ENCODE measurements at regions not wholly inside any gene's neighbourhood (a gene's known extent, or its start where the extent isn't known, plus 50 kb on each side); places are given as distances from the start of the nearest gene placed in this dataset.

GRCh38 chr4:81375745-81376144, 96.0 kb downstream of the RASGEF1B start:
- Histone ChIP-seq H3K9me3 (no peaks in the 10 kb centered on the region), H3K27me3 (no peaks in the 10 kb centered on the region), H3K27ac (no peak overlapping the region), H3K4me1 (peaks cover 0 to 8% (median 0%) of the 10 kb centered on the region in 4 donors), H3K36me3 (no peaks in the 10 kb centered on the region), H3K4me3 (no peak overlapping the region)
- TF ChIP-seq EP300 (IDR thresholded peaks at IDR 0.05) (no peak), POLR2AphosphoS5 (IDR thresholded peaks at IDR 0.05) (no peak), CTCF (IDR thresholded peaks at IDR 0.05) (no peak), POLR2A (IDR thresholded peaks at IDR 0.05) (no peak)
- intact Hi-C loops (cut with DNase I), result no loop called here
- no peak for DNase-seq
- WGBS, 2 donors, result 93 to 96% methylated on average over 4 of the region's 4 CpGs

DNA sequence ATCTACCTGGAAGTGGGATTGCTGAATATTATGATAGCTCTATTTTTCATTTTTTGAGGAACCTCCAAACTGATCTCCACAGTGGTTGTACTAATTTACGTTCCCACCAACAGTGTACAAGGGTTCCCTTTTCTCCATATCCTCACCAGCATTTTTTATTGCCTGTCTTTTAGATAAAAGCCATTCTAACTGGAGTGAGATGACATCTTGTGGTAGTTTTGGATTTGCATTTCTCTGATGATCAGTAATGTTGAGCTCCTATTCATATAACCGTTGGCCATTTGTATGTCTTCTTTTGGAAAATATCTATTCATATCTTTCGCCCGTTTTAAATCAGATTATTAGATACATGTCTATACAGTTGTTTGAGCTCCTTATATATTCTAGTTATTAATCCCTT, 101.8 kb downstream of the RASGEF1B start:
- intact Hi-C loops (cut with DNase I), result no loop called here
- H3K9me3 ChIP-seq, result no peaks in the 10 kb centered on the region
- H3K27me3 ChIP-seq, result no peaks in the 10 kb centered on the region
- H3K4me1 ChIP-seq, result no peaks in the 10 kb centered on the region
- no peaks in the 10 kb centered on the region for H3K36me3 ChIP-seq
- WGBS, 2 donors, result 75 to 79% methylated on average over 4 of the region's 4 CpGs
- no peak overlapping the region for H3K4me3 ChIP-seq
- no peak for DNase-seq
- H3K27ac ChIP-seq, result no peak overlapping the region
- TF ChIP-seq EP300 (IDR thresholded peaks at IDR 0.05) (no peak), POLR2AphosphoS5 (IDR thresholded peaks at IDR 0.05) (no peak), CTCF (IDR thresholded peaks at IDR 0.05) (no peak), POLR2A (IDR thresholded peaks at IDR 0.05) (no peak)

GRCh38 chr4:81366779-81367178, 104.9 kb downstream of the RASGEF1B start:
- Histone ChIP-seq H3K36me3 (no peaks in the 10 kb centered on the region), H3K4me1 (no peaks in the 10 kb centered on the region), H3K9me3 (no peaks in the 10 kb centered on the region), H3K4me3 (no peak overlapping the region), H3K27me3 (no peaks in the 10 kb centered on the region), H3K27ac (no peak overlapping the region)
- DNase-seq, result no peak
- intact Hi-C loops (cut with DNase I), result no loop called here
- TF ChIP-seq POLR2AphosphoS5 (IDR thresholded peaks at IDR 0.05), result no peak
- TF ChIP-seq CTCF (IDR thresholded peaks at IDR 0.05), result no peak
- TF ChIP-seq EP300 (IDR thresholded peaks at IDR 0.05), result no peak
- no peak for TF ChIP-seq POLR2A (IDR thresholded peaks at IDR 0.05)
- WGBS, 2 donors, result 93% methylated on average over 4 of the region's 4 CpGs

DNA sequence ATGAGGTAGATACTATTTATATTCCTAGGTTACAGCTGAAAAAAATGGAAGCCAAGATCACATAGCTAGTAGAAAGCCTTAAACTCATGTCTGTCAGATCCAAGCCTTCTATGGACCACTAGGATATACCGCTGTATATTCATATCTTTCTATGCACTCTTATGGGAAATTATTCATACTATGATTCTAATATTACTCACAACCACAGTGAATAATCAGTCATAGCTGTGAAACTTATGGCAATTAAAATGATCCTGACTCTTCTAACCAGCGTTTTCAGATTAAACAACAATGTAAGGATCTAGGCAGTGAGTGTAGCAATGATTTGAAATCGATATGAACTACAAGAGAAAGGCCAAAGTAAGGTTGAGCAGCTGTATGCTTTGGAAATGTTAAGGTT, 111.0 kb downstream of the RASGEF1B start:
- H3K4me1 ChIP-seq, result no peaks in the 10 kb centered on the region
- TF ChIP-seq POLR2A (IDR thresholded peaks at IDR 0.05) (no peak), POLR2AphosphoS5 (IDR thresholded peaks at IDR 0.05) (no peak), EP300 (IDR thresholded peaks at IDR 0.05) (no peak), CTCF (IDR thresholded peaks at IDR 0.05) (no peak)
- H3K27ac ChIP-seq, result no peak overlapping the region
- 85 to 88% methylated on average over 3 of the region's 3 CpGs for WGBS, 2 donors
- intact Hi-C loops (cut with DNase I), result no loop called here
- H3K36me3 ChIP-seq, result no peaks in the 10 kb centered on the region
- no peaks in the 10 kb centered on the region for H3K9me3 ChIP-seq
- H3K27me3 ChIP-seq, result no peaks in the 10 kb centered on the region
- no peak for DNase-seq
- H3K4me3 ChIP-seq, result no peak overlapping the region

DNA sequence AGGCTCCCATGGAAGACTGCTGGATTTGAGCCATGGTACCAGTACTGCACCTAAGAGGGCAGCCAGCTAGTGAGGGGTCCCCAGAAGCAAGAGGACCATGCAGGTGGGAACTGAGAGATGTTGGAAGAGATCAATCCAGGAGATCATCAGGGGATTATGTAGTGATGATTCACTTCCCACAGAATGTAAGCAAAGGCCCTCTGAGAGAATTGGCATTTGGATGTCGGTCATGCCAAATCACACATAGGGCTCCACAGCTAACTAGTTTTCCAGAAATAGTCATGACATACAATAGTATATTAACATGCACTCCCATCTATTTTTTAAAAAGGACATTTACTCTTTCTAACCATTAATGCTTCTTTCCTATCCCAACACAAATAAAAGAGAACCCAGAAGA, 112.5 kb downstream of the RASGEF1B start:
- H3K27me3 ChIP-seq, result no peaks in the 10 kb centered on the region
- 95 to 100% methylated on average over 1 of the region's 1 CpG for WGBS, 2 donors
- H3K27ac ChIP-seq, result no peak overlapping the region
- intact Hi-C loops (cut with DNase I), result no loop called here
- H3K36me3 ChIP-seq, result no peaks in the 10 kb centered on the region
- no peaks in the 10 kb centered on the region for H3K4me1 ChIP-seq
- no peak overlapping the region for H3K4me3 ChIP-seq
- DNase-seq, result no peak
- TF ChIP-seq POLR2AphosphoS5 (IDR thresholded peaks at IDR 0.05) (no peak), POLR2A (IDR thresholded peaks at IDR 0.05) (no peak), CTCF (IDR thresholded peaks at IDR 0.05) (no peak), EP300 (IDR thresholded peaks at IDR 0.05) (no peak)
- no peaks in the 10 kb centered on the region for H3K9me3 ChIP-seq

Data from sigmoid colon (tissue), 6 donors.